ENCODE measurements at regions not wholly inside any gene's neighbourhood (a gene's known extent, or its start where the extent isn't known, plus 50 kb on each side); places are given as distances from the start of the nearest gene placed in this dataset.

DNA sequence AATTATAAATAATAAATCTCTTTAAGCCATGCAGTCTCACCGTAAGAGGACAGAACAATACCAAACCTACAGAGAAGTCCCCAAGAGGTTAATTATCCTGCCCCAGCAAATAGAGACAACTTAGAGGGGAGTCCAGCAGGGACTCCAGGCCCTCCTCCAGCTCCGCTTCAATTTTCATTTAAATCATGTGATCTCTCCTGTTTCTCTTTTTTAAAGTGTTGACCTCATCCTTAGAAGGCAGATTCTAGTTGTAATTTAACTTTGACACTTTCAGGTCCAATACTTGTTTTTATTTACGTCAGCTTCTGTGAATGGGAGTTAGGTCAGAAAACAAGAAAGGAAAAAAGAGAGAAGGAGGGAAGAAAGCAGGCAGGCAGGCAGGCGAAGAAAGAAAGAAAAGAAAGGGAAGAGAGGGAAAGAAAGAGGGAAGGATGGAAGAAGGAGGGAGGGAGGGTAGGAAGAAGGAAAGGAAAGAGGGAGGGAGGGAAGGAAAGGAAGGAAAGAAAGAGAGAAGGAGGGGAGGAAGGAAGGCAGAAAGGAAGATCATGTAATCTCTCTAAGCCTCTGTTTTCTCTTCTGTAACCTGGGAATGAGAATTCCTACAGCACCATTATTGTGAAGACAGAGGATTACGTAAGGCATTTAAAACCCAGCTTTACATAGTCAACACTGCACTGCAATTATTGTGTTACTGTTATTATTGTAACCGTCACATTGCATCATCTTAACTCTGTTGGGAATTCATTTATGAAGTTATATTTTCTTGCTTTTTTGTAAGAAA is 227.7 kb downstream of the SKIDA1 start:
- TF ChIP-seq, protein P1, sequence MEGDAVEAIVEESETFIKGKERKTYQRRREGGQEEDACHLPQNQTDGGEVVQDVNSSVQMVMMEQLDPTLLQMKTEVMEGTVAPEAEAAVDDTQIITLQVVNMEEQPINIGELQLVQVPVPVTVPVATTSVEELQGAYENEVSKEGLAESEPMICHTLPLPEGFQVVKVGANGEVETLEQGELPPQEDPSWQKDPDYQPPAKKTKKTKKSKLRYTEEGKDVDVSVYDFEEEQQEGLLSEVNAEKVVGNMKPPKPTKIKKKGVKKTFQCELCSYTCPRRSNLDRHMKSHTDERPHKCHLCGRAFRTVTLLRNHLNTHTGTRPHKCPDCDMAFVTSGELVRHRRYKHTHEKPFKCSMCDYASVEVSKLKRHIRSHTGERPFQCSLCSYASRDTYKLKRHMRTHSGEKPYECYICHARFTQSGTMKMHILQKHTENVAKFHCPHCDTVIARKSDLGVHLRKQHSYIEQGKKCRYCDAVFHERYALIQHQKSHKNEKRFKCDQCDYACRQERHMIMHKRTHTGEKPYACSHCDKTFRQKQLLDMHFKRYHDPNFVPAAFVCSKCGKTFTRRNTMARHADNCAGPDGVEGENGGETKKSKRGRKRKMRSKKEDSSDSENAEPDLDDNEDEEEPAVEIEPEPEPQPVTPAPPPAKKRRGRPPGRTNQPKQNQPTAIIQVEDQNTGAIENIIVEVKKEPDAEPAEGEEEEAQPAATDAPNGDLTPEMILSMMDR (IDR thresholded peaks at IDR 0.05; ENCODE audit: low read depth, low read length, missing control alignments): no peak
- H3K4me3 ChIP-seq (replicated peaks; ENCODE audit: low read depth, low read length): no peak overlapping the region
- no peak for DNase-seq (ENCODE audit: extremely low read depth, low read depth)

DNA sequence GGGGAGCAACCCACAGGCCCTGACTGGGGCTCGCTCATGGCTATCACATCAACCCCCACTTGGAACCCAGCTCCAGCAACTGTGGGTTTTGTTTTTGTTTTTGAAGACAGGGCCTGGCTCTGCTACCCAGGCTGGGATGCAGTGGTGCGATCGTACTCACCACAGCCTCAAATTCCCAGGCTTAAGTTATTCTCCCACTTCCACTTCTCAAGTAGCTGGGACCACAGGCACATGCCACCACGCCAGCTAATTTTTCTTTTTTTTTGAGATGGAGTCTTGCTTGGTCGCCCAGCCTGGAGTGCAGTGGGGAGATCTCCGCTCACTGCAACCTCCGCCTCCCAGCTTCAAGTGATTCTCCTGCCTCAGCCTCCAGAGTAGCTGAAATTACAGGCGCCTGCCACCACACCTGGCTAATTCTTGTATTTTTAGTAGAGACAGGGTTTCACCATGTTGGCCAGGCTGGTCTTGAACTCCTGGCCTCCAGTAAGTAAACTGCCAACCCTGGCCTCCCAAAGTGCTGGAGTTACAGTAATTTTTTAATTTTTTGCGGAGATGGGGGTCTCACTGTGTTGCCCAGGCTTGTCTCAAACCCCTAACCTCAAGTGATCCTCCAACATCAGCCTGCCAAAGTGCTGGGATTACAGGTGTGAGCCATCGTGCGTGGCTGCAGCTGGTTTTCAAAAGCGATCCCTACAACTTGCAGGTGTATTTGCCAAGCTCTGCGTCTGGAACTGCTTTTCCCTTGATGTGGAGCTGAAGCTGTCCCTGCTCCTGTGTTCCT is 228.7 kb downstream of the SKIDA1 start:
- DNase-seq (ENCODE audit: extremely low read depth, low read depth): no peak
- TF ChIP-seq, protein P1 (IDR thresholded peaks at IDR 0.05; ENCODE audit: low read depth, low read length, missing control alignments): no peak
- no peak overlapping the region for H3K4me3 ChIP-seq (replicated peaks; ENCODE audit: low read depth, low read length)

DNA sequence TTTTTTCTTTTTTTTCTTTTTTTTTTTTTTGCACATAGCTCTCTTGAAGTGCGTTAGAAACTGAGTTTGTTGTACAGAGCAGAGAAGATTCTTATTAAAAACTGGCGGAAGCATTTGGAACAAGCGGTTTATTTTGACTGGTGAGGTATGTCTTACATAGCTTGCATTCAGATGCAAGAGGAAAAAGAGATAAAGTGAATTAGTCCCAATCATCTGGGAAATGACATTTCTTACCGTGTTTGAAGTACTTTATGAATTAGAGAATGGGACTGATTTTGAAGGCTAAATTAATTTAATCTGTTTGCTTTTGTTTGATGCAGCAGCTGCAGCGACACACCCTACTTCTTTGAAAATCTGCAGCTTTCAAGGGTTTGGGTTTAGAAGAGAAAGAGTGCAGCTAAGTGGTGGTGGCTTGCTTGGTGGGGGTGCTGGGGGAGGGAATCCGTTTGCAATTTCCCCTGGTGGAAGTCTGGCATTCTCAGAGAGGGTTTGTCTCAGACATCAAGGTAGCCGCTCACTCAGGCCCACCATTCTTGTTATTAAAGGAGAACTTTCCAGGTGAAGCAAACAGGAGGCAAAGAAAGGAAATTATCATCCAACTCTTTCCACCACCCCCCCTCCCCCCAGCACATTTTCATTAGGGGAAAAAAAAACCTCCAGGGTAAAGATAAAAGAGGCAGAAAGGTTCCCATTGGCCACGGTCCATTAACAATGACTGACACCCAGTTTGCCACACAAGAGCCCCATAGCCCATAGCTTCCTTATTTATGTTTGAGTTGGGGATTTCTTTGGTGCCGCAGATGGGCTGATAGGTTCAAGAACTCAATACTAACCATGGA is 231.7 kb downstream of the SKIDA1 start:
- TF ChIP-seq, protein P1 (IDR thresholded peaks at IDR 0.05; ENCODE audit: low read depth, low read length, missing control alignments): no peak
- no peak for DNase-seq (ENCODE audit: extremely low read depth, low read depth)
- peak overlapping the region; percentile 31 for H3K4me3 ChIP-seq (replicated peaks; ENCODE audit: low read depth, low read length)

DNA sequence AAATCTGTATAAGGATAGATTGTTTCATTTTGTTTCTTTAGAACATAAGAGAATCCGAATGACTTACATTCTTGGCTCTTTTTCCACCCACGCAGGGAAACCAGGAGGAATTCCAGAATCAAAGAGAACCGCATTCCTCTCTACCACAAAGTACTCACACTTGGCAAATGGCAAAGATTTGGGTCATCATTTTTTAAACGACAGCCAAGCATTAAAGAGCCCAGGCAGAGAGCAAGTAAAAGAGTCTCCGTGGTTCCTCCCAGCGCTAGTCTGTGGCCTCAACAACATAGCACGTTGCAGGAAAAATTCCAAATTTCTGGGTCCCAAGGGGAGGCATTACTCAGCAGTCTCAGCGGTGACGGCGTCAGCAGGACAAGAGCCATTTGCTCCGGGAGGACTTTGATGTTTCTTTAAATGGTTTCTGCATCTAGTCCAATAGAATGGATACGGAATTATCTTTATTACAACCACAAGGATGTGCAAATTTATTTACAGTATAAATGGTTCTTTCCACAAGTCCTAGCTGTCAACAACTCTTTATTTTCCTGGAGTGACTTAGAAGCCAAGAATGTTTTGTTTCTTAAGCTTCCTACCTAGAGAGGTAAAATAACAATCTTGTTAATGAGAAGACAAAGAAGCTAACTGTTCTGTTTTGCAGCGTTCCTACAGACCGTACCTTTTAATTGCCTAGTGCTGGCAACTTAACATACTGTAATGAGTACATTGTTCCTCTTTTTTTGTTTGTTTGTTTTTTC is 232.5 kb downstream of the SKIDA1 start:
- peak; percentile 94 for DNase-seq (ENCODE audit: extremely low read depth, low read depth)
- TF ChIP-seq, protein P1 (IDR thresholded peaks at IDR 0.05; ENCODE audit: low read depth, low read length, missing control alignments): no peak
- peak overlapping the region; percentile 31 for H3K4me3 ChIP-seq (replicated peaks; ENCODE audit: low read depth, low read length)

DNA sequence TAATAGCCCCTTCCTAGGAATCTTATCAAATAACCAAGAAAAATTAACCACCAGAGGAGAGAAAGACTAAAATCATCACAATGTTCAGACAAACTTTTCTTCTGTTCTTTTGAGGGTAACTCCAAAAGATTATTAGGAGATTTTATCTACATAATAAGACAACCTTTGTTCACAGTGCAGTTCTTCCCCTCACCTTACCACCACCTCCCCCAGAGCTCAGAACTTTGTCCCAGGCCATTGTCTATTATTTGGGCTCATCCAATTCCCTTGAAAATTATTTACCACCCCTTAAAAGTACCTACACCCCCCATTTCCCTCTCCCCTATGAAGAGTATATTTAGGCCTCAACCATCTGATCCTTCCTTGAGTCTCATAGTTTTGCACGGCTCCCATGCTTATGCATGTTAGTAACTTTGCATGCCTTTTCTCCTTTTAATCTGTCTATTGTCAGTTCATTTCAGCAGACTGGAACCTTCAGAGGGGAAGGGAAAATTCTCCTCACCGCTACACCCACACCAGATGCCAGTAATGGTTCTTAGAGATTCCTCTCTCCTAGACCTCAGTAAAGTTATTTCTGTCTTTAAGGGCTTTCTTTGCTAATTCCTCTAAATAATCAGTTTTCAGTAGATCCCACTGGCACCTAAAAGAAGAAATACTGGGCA is 234.9 kb downstream of the SKIDA1 start:
- TF ChIP-seq, protein P1 (IDR thresholded peaks at IDR 0.05; ENCODE audit: low read depth, low read length, missing control alignments): no peak
- no peak for DNase-seq (ENCODE audit: extremely low read depth, low read depth)
- no peak overlapping the region for H3K4me3 ChIP-seq (replicated peaks; ENCODE audit: low read depth, low read length)

All from HFF-Myc (cell line).